HG02610 (cell line): ENCODE measurements at regions not wholly inside any gene's neighbourhood (a gene's known extent, or its start where the extent isn't known, plus 50 kb on each side); places are given as distances from the start of the nearest gene placed in this dataset.

ENCODE experiments used
- ATAC-seq: cut with Tn5 transposase; IDR thresholded peaks from one replicate; pipeline ENCODE4 v1.9.1; 2021; ENCODE audit warnings: mild to moderate bottlenecking, moderate library complexity; ENCODE audit not compliant: unreplicated experiment

DNA sequence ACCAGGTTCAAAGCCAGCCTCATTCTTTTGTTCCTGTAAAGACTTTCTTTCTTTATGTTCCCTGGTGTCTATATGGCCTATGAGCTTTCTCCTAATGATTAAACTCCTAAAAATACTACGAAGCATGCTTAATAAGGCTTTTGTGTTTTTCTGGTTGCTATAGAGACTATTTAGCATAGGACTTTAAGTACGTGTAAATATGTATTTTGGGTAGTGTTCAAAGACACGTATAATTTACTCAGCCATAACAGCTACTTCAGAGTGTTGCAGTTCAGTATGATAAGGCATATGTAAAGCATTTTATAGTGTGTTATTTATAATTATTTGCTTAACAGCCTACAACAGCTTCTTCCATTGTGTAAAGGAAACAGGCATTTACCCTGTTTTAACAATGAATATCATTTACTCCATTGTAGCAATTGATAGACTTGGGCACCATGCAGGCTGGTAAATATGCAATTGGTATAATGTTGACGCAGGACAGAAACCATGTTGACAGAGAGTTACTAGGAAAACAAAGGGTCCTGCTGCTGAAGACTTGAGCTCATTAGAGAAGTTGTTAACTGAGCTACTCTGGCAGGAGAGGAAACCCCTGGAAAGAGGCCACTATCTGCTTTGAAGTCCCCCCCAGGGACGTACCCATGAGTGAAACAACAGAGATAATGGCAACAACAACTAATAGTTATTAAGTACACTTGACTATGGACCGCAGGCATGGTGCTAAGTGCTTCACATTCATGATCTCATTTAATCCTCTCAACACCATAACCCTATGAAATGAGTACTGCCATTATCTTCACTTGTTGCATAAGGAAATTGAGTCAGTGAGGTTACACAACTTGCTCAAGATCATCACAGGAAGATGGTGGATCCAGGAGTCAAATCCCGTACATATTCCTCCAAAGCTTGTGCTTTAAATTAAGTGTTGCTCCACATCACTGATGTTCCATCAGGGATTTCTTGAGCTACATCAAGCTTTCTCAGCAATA is 342.2 kb upstream of the DYNLRB2 start:
- ATAC-seq = no peak

DNA sequence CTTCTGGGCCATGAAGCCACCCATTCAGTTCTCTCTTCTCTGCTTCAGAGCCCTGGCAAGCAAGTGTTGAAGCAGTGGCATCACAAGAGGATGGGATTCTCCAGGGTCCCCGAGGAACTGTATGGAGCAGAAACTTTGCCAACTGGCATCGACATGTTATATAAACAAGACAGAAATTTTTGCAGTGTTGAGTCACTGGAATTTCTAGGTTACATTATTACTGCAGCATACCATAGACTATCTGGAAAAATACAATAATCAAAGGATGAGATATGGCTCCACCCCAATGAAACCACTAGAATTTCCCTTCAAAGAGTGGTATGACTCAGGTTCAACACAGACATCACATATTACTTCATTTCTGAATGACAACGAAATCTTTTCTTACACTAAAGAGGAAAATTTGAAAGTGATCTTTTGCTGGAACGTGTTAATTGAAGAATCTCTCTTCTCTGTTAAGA is 343.0 kb upstream of the DYNLRB2 start:
- no peak for ATAC-seq

DNA sequence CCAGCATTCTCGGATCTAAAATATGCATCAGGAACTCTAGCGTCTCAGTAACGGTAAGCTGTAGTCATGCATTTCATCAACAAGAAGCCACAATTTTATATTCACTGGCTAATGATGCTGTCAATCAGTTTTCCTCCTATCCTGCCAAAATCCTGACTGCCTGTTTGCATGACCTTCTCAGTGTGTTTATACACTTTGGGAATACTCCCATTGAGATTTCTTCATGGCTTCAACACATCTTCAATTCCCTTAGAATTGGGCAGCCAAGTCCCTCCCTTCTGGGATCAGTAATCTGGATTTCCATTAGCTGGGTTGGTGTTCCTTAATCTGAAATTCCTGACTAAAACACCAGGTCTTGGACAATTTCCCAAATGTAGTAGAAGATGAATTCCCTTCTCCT is 348.9 kb upstream of the DYNLRB2 start:
- ATAC-seq = no peak

DNA sequence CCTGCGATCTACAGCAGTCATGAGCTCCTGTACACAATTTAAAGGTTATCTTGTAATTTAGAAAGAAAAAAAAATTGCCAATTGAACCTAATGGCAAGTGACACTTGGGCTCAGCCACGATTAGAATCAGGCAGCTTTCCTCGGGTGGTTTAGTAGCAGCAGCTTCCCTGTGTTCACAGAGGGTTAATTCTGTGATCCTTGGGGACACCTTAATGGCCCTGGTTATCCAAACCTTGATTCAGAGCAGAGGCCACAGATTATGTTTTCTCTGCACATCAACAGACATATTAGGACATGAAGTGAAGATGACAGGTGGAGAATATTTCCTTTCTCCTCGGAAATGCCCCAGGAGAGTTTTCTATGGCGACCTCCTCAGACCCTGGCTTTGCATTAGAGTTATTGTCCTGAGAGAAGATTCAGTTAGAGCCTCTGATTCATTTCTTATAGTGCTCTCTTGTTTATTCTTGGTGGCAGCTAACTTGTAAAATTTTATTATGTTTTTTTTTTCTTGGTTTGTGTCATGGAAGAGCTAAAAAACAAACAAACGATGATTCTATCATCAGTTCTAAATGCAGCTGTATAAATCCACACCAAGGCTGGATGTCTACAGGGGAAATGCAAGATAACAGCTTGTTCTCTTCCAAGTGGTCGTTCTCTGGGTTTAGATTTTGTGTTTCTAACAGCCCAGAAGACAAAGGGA is 351.2 kb upstream of the DYNLRB2 start:
- no peak for ATAC-seq

DNA sequence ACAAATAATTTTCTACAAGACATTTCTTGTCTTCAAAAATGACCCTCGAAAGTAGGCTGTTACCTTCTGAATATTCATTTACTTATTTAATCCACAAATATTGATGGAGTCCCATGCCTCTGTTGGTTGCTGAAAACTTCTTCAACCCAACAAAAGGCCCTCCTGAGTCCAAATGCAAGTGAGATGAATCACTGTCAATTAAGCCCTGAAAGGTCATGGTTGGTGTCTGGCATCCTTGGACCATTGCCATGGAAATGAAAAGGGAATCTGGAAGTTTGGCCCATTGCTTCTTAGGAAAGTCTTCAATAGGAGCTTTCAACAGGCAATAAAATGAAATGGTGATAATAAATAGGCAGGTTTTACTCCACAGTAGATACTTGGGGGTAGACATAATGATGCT is 364.7 kb upstream of the DYNLRB2 start:
- ATAC-seq = no peak

DNA sequence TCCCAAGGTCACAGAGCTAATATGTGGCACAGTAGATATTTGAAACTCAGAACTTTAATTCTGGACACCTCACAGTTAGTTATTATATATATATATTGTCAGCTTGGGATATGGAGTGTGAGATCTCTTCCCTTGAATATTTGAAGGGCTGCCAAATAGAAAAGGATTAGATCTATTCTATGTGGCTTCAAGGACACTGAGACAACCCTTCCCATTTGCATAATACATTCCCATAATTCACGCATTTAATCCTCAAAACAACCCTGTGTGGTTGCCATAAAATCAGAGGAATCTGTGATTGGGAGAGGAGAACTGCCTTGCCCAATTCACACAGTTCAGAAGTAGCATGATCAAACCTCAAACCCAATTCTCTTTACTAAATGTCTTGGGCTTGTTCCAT is 365.8 kb upstream of the DYNLRB2 start:
- no peak for ATAC-seq

DNA sequence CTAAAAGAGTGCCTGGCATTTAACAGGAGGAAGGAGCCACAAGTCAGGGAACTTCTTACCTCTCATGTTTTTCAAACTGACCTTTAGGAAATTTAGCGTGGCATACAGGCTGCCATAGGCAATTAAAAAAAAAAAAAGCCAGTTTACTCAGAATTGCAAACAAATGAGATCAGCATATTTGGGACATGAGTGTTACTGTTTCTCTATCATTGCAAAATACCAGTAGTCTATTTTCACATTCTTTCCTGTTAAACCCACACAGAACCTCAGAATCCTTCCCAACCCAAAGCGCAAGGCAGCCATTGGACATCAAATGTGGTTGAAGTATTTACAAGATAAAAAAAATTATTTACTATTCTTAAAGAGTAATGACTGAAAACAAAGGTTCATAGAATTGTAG is 366.4 kb upstream of the DYNLRB2 start:
- no peak for ATAC-seq

DNA sequence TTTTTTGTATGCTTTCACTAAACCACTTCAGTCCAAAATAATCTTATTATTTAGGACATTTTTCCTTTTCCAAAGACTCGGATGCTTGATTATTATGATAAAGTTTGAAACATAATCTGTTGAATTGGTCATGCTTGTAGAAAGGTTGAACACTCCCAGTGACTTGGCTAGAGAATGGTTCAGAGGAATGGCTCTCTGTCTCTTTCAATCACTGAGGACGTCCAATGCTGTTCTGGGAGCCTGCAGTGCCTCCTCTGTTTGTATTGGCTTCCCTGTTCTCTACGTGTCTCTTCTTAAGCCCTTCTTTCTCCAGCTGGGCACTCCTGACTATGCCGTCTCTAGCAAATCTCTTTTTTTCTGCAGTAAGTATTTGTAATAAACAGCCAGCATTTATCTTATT is 369.0 kb upstream of the DYNLRB2 start:
- ATAC-seq = no peak

DNA sequence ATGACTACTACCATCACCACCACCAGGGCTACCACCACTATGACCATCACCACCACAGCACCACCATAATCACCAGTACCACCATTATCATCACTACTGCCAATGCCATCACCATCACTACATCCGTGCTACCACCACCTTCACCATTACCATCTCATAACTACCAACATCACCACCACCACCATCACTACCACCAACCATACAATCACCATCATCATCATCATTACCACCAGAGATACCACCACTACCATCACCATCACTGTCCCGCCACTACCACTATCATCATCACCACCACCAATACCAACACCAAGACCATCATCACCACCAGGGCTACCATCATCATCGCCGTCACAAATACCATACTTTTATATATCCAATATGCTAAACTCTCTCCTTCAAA is 369.6 kb upstream of the DYNLRB2 start:
- ATAC-seq = no peak

DNA sequence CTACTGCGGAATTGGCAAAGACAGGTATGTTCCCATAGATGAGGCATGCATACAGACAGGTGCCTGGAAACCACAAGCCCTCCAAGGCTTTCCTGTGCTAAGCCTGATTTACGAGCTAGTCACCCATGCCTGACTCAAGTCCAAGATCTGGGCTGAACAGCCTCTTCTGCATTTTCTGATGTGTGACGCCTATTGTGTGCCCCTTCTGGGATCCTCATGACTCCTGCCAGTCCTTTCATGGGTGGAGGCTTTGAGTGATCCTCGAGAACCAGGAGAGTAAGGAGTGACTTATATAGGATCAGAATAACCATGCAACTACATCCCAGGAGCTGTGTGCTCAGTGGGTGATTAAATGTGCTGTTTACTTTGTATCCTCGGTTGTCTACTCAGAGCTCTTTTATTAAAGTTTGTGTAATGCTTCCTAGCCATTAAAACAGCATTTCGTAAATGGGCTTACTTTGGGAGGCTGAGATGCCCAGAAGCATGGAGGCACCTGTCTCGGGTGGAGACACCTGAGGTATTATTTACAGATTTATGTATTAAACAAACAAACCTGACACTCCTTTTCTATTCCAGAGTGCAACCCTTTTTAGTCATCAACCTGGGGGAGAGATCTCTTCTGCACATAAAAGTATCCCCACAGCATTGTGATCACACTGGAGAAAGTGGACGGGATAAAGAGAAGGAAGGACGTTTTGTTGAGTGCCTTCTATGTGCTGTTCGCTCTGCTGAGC is 373.0 kb upstream of the DYNLRB2 start:
- no peak for ATAC-seq

DNA sequence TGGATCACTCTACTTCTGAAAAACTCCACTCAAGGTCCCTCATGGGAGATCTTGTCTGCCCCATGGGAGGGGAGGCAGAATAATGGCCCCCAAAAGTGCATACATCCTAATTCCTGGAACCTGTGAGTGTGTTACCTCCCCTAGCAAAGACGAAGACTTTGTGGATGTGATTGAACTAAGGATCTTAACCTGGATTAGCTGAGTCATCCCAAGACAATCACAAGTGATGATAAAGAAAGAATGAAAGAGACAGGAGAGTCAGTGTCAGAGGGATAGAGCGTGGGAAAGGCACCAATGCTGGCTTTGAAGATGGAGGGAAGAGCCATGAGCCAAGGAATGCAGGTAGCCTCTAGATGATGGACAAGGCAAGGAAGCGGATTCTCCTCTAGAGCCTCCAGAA is 374.7 kb upstream of the DYNLRB2 start:
- ATAC-seq = no peak

DNA sequence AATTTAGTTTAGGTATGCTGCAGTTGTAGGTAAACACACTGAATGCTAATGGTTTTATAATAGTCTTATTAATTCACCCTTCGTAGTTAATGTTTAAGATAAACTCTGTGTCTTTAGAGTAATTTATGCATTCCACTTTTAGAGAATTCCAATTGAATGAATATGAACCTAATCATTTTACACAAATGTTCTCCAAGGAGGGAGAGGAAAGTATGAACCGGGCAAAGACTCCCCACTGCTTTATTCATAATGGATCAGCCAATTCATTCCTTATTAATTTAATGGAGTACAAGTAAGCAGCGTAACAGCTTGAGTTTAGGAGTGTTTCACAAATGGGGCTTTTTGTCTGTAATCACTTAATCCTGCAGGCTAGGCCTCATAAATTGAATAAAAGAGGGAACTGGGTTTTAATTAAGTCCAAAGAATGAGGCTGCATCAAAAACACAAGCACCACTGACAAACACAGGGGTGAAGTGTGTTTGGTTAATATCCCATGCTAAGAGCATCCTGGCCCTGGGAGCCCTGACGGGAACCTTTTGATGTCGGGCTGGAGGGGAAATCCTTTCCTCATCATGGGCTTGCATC is 375.7 kb upstream of the DYNLRB2 start:
- ATAC-seq = no peak

DNA sequence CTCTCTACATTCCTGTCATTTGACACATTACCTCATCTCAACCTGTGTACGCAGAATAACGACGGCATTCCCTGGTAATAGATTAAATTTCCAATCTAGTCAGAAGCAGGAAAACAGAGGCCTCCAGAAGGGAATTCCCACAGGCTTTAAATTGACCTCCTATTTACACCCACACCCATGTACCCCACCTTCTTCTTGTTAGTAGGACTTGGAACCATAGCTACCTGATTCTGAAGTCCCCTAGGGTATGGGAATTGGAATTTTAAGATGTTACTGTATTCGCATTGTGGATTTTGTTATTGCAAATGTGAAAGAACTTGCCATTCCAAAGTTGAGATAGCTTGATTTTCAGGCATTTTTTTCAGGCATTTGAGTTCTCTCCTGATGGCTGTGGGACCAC is 377.5 kb upstream of the DYNLRB2 start:
- no peak for ATAC-seq

DNA sequence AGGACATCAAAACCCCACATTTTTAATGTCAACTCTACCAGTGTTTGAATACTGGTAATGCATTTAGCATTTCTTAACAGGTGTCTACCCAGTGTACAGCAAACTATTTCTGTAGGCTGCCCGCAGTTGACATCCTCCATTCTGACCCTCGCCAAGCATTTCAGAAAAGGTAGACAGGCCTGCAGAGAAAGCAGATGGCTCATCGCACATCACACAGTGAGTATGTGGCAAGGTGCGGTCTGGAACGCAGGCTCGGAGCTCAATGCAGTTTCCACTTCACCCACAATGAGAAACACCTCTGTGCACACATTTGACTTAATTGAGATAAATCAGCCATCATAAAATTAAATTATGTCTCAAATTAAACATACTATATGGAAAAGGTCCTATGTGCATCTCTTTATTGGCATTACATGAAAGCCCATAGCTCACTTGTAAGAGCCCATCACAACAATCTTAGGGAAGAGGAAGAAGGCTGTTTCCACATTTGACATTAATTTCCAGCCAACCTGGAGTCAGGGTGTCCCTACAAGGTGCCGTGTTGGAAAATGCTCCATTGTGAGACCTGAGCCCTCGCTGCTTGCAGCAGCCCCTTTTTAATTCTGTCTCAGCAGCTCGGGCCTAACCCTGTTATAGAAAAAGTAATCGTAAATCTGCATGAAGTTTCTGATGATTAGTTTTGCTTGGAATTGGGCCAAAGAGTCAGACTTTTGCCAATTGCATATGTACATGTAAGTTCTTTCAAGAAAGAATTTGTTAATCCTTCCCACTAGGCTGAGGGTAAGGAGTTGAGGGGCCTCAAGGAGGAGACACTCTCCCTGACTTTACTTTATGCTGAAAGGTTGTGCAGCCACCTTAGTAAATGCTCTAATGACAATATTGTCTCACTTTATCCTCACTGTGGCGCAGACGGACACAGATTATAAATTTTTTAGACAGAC is 378.7 kb upstream of the DYNLRB2 start:
- ATAC-seq = no peak

DNA sequence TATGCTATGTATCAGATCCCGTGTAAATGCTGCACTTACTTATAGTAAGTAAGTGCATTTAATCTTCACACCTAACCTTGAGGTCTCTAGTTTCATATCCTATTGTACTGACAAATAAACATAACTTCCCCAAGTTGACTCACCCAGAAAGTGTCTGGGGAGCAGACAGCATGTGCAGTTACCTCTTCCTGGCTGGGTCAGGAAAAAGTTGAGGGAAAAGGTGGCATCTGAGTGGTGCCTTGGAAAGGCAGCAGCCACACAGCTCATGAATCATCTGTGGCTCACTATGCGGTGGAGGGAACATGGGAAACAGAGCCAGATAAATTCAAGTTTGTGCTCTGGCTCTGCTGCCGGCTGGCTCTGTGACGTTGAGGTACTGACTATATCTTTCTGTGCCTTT is 382.0 kb upstream of the DYNLRB2 start:
- ATAC-seq = no peak

DNA sequence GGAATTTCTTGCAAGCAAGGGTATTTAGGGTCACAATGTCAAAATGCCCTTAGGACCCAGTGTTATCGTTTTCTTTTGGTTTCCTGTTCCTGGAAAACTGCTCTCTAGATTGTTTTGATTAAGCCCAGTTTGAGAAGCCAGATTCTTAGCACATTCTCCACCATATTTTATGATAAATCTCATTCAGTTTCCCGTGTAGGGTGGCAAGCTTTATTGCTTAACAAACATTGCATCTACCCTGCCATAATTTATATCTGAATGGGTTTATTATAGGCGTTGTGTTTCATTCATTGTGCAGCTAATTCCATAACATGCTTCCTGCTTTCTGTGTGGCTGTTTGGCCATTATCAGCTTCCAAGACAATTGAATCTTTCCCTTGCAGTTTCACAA is 389.1 kb upstream of the DYNLRB2 start:
- no peak for ATAC-seq

DNA sequence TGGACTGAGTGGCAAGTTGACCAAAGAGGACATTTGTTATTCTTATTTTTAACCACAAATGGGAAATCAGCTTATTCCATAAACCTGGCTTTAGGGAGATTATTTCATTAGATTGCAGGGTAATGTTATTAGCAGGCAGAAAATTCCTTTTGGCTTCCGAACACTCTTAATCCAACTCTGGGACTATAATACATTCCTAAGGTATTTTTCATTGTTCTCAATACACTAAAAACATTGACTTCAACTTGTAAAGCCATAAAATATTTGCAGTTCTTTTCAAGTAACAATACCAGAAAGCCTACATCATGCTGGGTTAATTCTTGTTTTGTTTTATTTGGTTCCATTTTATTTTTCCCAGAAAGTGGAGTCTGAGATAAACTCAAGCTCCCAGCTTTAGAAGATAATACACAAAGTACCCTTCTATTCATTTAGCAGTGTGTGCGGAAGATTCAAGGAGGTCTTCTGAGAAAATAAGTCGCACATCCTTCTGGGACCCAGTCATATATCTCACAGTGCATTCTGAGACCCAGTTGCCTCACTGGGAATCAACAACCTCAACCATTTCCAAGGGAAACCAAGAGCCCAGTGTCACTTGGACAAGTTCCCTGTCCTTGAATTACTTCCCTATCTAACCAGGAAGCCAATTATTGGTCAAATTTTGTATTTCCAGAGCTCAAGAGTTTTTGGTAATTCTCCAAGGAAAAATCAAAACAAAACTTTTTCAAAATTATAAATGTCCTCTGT is 389.6 kb upstream of the DYNLRB2 start:
- no peak for ATAC-seq

DNA sequence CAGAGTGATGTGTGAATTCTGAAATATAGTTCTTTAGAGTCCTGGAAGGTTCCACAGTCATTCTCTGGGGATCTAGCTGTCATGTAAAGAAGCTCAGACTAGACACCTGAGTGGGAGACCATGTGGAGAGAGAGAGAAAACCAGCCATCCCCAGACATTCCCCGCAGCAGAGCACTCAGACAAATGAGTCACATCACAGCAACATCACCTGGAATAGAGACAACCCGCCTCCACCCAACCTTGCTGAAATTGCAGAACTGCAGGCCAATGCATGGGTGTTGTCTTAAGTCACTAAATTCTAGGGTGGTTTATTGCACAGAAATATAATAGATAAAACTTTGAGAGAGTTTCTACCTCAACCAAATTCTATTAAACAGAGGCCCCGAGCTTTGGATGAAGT is 392.0 kb upstream of the DYNLRB2 start:
- no peak for ATAC-seq

DNA sequence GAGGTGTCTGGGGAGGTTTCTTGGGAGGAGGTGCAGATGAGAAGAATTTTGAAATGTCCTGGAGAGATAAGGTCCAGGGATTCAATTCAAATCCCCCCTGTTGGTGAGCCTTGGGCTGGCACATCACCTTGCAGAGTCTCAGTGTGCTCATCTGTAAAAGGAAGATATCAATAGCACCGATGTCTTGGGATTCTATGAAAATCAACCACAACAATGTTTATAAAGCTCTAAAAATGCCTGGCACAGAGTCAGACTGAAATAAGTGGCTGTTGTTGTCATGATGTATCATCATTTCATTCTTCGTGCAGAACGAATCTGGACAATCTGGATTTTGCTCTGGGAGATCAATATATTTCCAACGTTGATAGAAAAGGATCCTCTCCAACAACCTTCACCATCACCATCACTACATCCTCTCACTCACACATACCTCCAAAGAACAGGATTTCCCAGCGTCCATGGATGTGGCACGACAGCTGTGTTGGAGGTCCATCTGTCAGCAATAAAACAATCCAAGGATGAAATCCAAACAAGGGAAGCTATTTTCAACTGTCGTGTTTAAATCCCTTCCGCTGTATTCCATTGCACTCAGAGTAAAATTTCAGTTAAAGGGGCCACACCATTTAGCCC is 393.7 kb upstream of the DYNLRB2 start:
- no peak for ATAC-seq
